IPS DF 19.7 (cell line): ENCODE measurements at regions not wholly inside any gene's neighbourhood (a gene's known extent, or its start where the extent isn't known, plus 50 kb on each side); places are given as distances from the start of the nearest gene placed in this dataset.

Source experiments
- DNase-seq: peaks from one replicate; pipeline ENCODE4 v3.0.0-alpha.2; 2013; ENCODE audit warnings: low read depth, low spot score

GRCh38 chr5:125587631-125588030 lies 835.6 kb upstream of the GRAMD2B start:
- no peak for DNase-seq

- DNase-seq, result no peak
Observed at GRCh38 chr5:125592856-125593255, 830.4 kb upstream of the GRAMD2B start.

GRCh38 chr5:125595095-125595494 lies 828.1 kb upstream of the GRAMD2B start:
- DNase-seq, result no peak

- no peak for DNase-seq
Observed at GRCh38 chr5:125595845-125596244, 827.4 kb upstream of the GRAMD2B start.

GRCh38 chr5:125597338-125597737 lies 825.9 kb upstream of the GRAMD2B start:
- no peak for DNase-seq

GRCh38 chr5:125600559-125600958 lies 822.6 kb upstream of the GRAMD2B start:
- no peak for DNase-seq

- no peak for DNase-seq
Observed at GRCh38 chr5:125602184-125602583, 821.0 kb upstream of the GRAMD2B start.

GRCh38 chr5:125603321-125603720 lies 819.9 kb upstream of the GRAMD2B start:
- DNase-seq, result no peak

GRCh38 chr5:125604104-125604503 lies 819.1 kb upstream of the GRAMD2B start:
- no peak for DNase-seq

- DNase-seq, result no peak
Observed at GRCh38 chr5:125607018-125607417, 816.2 kb upstream of the GRAMD2B start.

GRCh38 chr5:125609011-125609410 lies 814.2 kb upstream of the GRAMD2B start:
- no peak for DNase-seq

- DNase-seq, result no peak
Observed at GRCh38 chr5:125610892-125611291, 812.3 kb upstream of the GRAMD2B start.

- DNase-seq, result no peak
Observed at GRCh38 chr5:125611541-125611940, 811.7 kb upstream of the GRAMD2B start.

- DNase-seq, result no peak
Observed at GRCh38 chr5:125612181-125612721, 811.0 kb upstream of the GRAMD2B start.

GRCh38 chr5:125612776-125613175 lies 810.4 kb upstream of the GRAMD2B start:
- no peak for DNase-seq

GRCh38 chr5:125630237-125630636 lies 793.0 kb upstream of the GRAMD2B start:
- no peak for DNase-seq

- DNase-seq, result no peak
Observed at GRCh38 chr5:125633523-125633922, 789.7 kb upstream of the GRAMD2B start.

- no peak for DNase-seq
Observed at GRCh38 chr5:125634216-125634835, 788.9 kb upstream of the GRAMD2B start.

GRCh38 chr5:125639858-125640257 lies 783.4 kb upstream of the GRAMD2B start:
- no peak for DNase-seq

GRCh38 chr5:125652761-125653160 lies 770.4 kb upstream of the GRAMD2B start:
- DNase-seq, result no peak

- no peak for DNase-seq
Observed at GRCh38 chr5:125654392-125654791, 768.8 kb upstream of the GRAMD2B start.

GRCh38 chr5:125655156-125655555 lies 768.1 kb upstream of the GRAMD2B start:
- no peak for DNase-seq

GRCh38 chr5:125657936-125658335 lies 765.3 kb upstream of the GRAMD2B start:
- no peak for DNase-seq
